Activated gamma-delta T cell treated with anti-CD3 and anti-CD28 coated beads, Interleukin-2, amount 50 U/mL, for 16 hours (primary cell): ENCODE measurements at regions not wholly inside any gene's neighbourhood (a gene's known extent, or its start where the extent isn't known, plus 50 kb on each side); places are given as distances from the start of the nearest gene placed in this dataset.
"Not testable (repeated sequence)": the region's sequence is repeated elsewhere in the genome, so short reads cannot be mapped to it uniquely, and the experiment has no call there.

ENCODE experiments used
- DNase-seq: peaks from one replicate; pipeline ENCODE4 v3.0.0-alpha.2; 2020; ENCODE audit warnings: low read depth

DNA sequence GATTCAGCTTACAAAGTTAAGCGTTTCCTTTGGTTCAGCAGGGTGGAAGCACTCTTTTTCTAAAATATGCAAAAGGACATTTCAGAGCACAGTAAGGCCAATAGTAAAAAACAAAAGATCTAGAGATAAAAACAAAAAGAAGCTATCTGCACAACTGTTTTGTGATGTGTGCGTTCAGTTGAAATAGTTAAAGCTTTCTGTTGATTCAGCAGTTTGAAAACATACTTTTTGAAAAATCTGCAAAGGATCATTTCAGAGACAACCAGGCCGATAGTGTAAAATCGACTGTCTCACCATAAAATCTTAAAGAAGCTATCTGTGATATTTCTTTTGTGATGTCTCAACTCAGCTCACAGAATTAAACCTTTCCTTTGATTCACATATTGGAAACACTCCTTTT lies 300.0 kb upstream of the ALG10B start:
- DNase-seq, result no peak

DNA sequence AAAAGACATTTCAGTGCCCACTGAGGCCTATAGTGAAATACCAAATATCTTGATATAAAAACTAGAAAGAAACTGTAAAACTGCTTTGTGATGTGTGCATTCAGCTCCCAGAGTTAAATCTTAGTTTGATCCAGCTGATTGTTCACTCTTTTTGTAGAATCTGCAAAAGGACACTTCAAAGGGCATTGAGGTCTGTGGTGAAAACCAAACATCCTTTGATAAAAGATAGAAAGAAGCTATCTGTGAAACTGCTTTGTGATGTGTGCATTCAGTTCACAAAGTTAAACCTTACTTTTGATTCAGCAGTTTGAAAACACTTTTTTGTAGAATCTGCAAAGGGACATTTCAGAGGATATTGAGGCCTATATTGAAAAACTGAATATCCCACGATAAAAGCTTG lies 290.7 kb upstream of the ALG10B start:
- no peak for DNase-seq

DNA sequence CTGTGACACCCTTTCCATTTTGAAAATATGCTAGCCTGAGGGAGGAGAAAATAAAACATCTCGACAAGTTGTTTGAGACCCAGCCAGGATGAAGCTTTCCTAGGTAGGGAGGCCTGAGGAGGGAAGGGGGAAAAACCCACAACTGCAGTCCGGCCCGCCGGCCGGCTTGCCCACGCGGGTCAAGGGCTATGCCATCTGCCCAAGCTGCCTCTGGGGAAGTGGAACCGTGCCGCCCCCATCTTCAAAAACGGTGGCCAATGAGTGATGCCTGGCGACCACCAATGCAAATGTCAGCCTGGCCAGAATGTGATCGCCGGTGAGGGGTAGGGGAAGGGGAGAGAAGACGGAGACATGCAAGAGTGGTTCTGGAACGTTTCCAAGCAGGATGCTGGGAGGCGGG lies 263.5 kb upstream of the ALG10B start:
- no peak for DNase-seq

DNA sequence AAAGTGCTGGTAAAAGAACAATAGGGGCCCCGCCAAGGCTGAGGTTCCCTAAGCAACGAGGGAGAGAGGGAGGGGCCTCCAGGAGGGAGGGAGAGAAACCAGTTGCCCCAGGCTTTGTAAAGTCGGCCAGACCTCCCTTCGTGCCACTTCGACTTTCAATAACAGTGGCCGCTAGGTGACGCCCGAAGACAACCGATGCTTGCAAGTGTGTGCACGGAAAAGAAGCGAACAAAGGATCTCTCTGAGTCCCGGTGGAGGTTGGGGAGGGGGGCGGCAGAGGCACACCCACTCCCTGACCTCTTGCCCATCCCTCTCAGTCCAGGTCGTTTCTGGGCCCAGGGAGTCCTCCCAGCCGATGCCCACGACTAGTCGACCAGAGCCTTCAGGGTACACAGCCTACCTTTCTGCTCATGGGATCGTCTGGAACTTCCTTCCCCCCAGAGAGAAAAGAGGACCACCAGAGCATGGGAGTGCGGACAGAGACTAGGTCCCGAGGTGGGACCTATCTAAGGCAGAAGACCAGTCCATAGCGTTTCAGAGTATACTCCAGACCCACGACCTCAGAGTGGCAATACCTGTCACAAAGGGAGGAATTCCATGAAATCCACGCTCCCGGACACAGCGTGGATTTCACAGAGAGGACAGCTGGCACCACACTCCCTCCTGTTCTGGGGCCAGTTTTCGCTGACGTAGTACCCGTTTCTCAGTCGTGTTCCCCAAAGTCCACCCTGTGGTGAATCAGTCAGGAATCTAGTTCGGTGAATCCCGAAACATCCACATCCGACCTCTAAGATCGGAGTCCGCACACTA lies 262.7 kb upstream of the ALG10B start:
- DNase-seq, result no peak

DNA sequence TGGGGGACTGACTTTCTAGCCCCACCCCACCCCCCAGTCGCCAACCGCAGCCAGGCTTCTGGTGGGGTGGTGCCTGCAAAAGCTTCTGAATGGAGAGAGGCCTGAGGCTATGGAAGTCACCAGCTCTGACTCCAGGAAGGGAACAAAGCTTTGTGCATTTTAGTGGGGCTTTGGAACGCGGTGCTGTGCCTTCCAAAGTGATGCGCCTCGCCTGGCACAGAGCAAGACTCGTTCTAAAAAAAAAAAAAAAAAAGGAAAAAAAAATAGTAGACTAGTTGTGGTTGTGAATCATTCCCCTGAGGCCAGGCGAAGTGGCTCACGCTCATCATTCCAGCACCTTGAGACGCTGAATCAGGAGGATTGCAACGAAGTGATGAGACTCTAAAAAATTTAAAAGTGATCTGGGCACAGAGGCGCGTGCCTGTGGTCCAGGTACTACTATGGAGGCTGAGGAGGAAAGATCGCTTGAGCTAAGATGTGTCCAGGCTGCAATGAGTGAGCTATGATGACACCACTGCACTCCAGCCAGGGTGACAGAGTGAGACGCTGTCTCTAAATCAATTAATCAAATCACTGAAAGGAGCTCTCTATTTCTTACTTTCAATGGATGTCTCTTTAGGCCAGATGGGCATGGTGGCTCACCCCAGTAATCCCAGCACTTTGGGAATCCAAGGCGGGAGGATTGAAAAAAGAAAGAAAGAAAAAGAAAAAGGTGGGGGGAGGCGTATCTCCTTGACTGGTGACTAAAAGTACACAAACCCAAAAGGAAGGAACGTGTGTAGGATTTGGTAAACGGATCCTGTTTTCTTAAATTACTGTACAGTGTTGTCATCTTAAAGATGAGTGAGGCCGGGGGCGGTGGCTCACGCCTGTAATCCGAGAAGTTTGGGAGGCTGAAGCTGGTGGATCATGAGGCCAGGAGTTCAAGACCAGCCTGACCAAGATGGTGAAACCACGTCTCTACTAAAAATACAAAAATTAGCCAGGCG lies 259.6 kb upstream of the ALG10B start:
- DNase-seq, result no peak

DNA sequence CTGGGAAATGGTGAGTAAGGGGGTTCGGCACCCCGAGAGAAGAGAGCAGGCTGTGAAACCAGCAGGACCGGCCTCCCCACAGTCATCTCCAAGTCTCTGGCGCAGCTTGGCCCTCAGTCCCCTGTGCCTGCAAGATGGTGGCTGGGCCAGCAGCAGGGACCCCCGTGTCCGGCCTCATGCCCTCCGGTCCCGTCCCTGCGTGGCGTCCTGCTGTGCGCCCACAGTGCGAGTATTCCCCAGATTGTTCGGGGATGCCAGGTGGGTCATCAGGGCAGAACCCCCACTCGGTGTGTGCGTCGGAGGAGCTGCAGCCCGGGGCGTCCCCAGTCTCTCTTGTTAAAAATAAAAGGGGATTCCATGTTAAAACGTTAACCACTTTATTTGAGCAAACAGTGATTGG lies 216.9 kb upstream of the ALG10B start:
- no peak for DNase-seq

DNA sequence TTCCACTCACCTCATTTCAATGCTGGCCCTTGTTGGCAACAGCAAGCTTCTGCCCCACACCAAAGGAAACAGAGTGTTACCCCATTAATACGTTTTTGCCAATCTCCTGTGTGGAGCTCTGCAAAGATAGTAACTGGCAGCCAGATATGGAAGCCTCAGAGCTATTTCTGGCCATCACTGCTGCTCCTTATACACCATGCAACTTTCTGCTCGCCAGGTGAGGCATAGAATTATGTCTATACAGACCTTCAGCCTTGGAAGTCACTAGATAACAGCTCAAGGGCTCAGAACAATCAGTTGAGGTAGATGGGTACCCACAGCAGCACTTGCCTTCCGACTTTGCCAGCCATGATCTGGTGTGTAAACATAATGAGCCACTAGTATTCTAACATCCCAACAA lies 214.8 kb upstream of the ALG10B start:
- no peak for DNase-seq

DNA sequence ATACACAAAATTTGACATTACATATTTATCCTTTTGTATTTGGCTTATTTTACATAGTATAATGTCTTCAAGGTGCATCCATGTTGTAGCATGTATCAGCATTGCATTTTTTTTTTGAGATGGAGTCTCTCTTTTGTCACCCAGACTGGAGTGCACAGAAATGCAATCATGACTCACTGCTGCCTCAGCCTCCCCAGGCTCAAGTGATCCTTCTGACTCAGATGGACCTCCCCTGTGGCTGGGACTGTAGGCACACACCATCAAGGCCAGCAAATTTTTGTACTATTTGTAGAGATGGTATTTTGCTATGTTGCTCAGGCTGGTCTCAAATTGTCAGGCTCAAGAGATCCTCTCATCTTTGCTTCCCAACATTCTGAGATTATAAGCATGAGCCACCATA lies 214.4 kb upstream of the ALG10B start:
- no peak for DNase-seq

DNA sequence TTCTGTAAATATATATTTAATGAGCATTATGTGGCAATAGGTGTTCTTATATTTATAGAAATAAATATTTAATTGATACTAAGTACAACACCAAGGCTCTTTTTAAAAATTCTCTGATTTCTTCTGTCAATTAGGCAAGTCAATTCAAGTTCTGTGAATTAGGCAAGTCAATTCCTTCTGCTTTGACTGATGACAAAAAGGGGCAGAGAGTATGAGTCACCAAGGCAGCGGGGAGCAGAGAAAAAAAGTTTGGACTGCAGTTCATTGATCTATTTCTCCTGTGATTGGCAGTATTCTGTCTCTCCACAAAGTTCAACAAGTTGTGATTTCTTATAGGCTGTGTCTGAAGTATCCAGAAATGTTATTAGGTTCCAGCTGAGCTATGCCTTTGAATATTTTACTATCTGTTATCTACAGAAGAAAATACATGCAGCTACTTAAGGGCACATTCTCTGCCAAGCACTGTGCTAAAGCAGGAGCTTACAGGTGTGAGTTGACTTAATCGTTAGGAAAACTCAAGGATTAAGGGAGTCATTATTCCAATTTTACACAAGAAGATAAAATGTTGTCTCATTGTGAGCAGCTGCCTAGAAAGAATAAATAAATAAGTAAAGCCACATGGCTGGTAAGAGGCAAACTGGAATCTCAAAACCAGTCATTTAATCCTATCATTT lies 206.4 kb upstream of the ALG10B start:
- DNase-seq, result no peak

DNA sequence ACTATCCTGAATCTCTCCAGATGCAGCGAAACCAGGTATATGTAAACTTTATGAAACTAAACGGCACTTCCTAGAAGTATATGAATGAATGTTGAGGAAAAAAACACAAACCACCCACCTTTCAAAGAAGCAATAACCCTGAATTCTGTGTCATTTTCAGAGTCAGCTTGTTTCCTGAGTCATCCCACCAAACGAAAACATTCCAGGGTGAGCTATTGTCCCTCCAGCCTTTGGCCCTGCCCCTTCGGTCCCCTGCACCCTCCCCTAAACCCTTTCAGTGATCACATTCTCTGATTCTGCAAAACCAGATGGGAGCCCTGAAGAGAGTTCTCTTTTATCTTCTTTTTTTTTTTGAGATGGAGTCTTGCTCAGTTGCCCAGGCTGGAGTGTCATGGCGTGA lies 202.6 kb upstream of the ALG10B start:
- DNase-seq, result no peak

DNA sequence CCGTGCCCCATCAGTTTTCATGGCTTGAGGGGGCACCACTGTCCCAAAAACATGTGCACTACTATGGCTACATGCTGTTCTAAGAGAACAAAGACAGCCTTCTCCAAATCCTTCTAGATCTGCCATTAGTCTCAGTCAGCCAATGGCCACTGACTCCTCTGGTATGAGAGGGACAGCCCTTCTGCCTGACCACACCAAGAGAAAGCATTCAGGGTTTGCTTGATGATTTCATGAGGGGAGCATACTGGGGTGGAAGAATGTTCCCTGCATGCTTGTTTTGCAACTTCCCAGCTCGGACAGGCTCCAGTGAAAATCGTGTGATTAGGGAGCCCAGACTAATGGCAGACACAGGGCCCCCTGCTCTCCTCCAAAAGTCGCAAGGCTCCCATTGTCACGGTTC lies 199.6 kb upstream of the ALG10B start:
- DNase-seq, result no peak

DNA sequence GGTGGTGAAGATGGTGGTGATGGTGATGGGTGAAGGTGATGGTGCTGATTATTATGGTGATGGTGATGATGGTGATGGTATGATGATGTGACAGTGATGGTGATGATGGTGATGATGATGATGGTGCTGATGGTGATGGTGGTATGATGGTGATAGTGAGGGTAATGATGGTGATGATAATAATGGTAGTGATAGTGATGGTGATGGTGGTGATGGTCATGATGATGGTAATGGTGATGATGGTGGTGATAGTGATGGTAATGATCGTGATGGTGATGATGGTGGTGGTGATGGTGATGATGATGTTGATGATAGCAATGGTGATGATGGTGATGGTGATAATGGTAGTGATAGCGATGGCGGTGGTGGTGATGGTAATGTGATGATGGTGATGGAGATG lies 197.9 kb upstream of the ALG10B start:
- no peak for DNase-seq

DNA sequence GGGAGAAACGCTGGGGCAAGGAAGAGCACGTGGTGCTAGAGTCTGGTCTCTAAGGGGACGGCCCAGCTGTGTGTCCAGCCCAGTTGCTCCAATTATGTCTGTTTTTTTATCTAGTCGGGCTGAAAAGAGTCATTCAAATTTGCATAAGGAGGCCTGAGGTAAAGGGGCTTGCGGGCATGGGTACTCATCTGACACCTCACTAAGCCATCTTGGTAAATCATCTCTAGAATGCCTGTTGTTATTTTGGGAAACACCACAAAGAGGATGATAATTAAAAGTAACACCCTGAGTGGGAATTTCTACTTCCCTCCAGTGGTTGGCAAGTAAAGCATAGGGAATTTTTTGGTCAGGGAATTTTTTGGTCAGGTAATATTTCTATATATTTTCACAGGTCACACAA lies 196.1 kb upstream of the ALG10B start:
- no peak for DNase-seq

DNA sequence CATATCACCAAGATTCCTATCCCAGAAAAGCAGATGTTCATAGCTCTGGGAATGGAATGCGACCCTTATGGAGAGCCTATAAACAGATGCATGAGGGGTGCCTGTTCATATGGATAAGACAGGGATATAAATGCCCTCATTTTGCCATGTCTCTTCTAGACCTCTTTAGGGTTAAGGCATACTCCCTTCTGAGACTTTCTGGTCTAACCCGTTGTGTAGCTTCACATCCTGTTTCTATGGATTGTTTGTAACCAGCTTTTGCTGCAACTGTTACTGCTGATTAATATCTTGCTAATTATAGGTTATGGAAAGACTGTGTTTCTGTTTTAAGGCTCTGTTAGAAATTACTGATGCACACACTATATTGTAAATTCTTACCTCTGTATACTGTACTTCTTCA lies 193.5 kb upstream of the ALG10B start:
- DNase-seq, result not testable (repeated sequence)

DNA sequence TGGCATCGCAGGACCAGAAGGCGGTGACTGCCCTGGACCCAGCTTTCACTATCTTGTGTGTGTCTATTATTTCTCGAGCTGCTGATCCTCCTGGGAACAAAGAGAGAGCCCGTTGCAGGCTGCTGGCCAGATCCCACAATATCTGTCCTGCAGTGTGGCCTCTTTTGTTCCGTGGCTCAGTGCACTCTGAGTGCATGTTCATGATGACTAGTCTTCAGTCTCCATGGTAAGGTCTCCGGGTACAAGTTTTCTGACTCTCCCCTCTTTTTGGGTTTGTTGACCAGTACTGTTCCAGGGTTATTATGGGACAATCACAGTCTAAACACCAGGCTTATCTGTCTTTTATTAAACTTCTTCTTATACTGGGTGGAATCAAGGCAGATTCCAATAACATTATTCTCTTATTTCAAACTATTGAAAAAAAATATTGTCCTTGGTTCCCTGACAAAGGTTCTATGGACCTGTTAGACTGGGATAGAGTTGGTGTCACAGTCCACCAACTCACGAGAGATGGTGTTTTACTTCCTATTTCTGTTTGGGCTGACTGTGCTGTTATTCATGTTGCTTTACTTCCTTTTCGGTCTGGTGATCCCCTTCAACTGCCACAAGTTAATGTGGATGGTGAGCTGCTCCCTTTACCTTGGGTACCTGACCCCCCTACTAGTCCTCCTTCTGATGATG lies 192.9 kb upstream of the ALG10B start:
- DNase-seq, result no peak

DNA sequence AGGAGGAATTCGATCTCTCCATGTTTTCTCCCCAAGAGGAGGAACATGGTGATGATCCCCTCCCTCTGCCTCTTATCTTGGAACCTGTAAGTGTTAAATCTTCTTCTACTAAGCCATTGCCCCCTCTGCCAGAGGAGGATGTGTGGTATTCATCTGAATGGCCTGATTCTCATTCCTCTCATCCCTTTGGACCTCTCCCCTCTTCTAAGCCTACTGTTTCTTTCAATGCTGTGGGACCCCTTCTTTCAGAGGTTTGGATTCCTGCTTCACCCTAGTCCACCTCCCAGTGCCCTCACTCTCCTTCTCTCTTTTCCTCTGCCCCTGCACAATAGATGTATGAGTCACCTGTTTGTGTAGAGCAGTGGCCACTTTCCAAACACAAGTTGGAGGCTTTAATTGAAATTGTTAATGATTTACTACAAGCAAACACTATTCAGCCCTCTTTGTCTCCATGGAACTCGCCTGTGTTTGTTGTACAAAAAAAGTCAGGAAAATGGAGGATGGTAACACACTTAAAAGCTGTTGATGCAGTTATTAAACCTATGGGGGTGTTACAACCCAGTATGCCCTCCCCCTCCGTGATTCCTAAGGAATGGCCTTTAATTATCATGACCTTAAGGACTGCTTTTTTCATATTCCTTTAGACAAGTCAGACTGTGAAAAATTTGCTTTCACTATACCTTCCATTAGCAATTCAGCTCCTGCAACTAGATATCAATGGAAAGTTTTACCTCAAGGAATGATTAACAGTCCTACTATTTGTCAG lies 192.1 kb upstream of the ALG10B start:
- DNase-seq, result no peak

DNA sequence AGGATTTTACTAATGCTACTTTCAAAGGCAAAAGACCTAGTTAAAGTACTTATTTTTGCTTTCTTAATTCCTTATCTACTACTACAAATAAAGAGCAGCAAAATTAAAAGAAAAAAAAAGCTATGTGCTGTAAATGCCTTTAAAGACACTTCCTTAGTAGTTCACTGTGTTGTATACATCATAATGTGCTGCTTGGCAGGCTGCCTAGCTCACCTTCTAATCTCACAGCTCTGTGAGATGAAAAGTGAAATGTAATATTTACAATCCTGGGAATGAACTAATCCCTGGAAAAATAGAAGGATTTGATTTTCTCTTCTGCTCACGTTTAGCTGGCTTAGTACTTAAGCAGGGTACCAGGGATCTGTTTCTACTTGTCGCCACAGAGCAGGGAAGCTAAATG lies 184.4 kb upstream of the ALG10B start:
- no peak for DNase-seq

DNA sequence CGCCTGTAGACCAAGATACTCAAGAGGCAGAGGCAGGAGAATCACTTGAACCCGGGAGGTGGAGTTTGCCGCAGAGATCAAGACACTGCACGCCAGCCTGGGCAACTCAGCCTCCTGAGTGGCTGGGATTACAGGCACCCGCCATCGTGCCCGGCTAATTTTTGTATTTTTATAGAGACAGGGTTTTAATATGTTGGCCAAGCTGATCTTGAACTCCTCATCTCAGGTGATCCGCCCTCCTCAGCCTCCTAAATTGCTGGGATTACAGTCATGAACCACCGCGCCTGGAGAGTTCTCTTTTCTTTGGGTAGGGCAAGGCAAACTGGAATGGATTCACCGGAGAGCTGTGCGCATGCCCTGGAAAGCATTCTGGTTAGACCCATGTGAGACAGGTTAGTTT lies 179.3 kb upstream of the ALG10B start:
- no peak for DNase-seq

DNA sequence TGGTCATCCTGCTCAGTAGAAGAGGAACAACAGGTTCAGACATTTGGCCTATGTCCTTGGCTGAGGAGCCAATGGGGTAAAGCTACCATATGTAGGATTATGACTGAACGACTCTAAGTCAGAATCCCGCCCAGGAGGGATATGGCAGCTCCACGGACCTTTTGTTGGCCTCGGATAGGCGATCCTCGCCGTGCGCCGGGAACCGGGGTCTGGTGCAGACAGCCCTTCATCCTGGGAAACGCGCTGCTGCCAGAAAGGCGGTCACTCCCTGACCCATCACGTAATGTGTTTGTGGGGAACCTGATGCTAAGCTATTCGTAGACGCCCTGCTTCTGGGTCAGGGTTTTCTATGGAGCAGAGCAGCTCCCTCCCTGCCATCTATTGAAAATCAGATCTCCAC lies 178.9 kb upstream of the ALG10B start:
- no peak for DNase-seq

DNA sequence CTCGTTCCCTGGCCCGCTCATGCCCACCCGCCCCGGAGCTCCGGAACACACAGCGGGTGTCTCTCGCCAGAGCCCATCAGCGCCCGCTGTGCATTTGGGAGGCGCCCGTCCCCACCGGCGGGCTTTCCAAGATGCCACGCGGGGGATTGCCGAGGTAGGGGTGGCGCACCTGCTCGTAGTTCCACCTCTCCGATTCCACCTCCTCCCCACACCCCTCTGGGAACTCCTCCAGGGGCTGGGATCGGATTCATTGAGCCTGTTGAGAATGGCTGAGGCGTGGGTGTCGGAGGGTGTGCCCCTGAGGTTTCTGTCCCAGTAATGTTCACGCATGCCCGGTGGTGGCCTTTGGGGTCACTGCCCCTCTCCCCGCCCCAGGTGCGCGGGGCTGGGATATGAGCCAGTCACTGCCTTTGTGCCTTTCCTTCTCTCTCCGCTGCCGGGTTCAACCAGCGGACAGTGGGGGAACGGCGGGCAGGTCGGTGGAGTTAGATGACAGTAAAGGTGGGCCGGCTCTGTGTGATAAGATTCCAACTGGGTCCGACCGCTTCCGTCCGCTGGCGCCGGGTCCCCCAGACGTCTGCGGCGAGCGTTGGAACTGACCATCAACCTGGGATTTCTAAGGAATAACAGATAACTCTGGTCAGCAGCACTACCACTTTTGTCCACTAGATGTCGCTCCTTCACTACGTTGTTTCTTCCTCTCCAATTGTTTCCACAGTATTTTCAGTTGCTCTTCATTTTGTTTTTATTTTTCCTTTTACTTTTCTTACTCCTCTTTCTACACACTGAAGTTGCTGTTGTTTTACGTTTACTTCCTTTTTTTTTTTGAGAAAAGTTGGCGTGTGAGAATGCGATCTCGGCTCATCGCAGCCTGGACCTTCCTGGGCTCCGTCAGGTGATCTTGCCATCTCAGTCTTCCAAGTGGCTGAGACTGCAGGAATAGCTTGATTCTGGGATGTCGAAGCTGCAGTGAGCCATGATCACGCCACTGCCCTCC lies 178.1 kb upstream of the ALG10B start:
- peak; percentile 43 for DNase-seq
